ENCODE measurements at regions not wholly inside any gene's neighbourhood (a gene's known extent, or its start where the extent isn't known, plus 50 kb on each side); places are given as distances from the start of the nearest gene placed in this dataset.

- TF ChIP-seq CSDE1 (IDR thresholded peaks at IDR 0.05) (no peak), ETS2 (tag; IDR thresholded peaks at IDR 0.05; ENCODE audit: borderline replicate concordance, poor library complexity, severe bottlenecking) (no peak), ZFP36 (IDR thresholded peaks at IDR 0.05; ENCODE audit: low read depth, low read length, partially characterized antibody) (no peak), ZFX (CRISPR knock-in tag; IDR thresholded peaks at IDR 0.05) (no peak), PHF8 (IDR thresholded peaks at IDR 0.05; ENCODE audit: borderline replicate concordance, low read length) (no peak), KLF6 (CRISPR knock-in tag; IDR thresholded peaks at IDR 0.05; ENCODE audit: borderline replicate concordance) (peak; percentile 81; the same call in 1 of the 2 replicates), TAF7 (tag; IDR thresholded peaks at IDR 0.05) (no peak), ZNF76 (CRISPR knock-in tag; IDR thresholded peaks at IDR 0.05; ENCODE audit: borderline replicate concordance) (no peak), ZFP30 (CRISPR knock-in tag; IDR thresholded peaks at IDR 0.05; ENCODE audit: borderline replicate concordance) (no peak), IRF9 (tag; IDR thresholded peaks at IDR 0.05) (peak; percentile 50; the same call in 1 of the 2 replicates), SMARCB1 (IDR thresholded peaks at IDR 0.05; ENCODE audit: insufficient read length, low read depth) (no peak), ZSCAN29 (IDR thresholded peaks at IDR 0.05) (no peak), BRF1 (IDR thresholded peaks at IDR 0.05; ENCODE audit: borderline replicate concordance, extremely low read depth, insufficient read length) (no peak), GMEB1 (CRISPR knock-in tag; IDR thresholded peaks at IDR 0.05) (no peak), FOXK1 (CRISPR knock-in tag; IDR thresholded peaks at IDR 0.05; ENCODE audit: borderline replicate concordance) (no peak), KLF13 (tag; IDR thresholded peaks at IDR 0.05; ENCODE audit: borderline replicate concordance, low read depth) (peak; percentile 65; the same call in 1 of the 2 replicates), THRAP3 (IDR thresholded peaks at IDR 0.05; ENCODE audit: borderline replicate concordance) (no peak), SIN3B (IDR thresholded peaks at IDR 0.05; ENCODE audit: low read depth) (no peak), USF1 (CRISPR knock-in tag; IDR thresholded peaks at IDR 0.05) (no peak), ZMIZ1 (IDR thresholded peaks at IDR 0.05; ENCODE audit: low read depth in 2 of 2, low read length in 2 of 2) (no peak)
These were observed 57.7 kb upstream of the AADACL2 start (continued) for GRCh38 chr3:151675858-151676615.
